Stimulated activated CD8-positive, alpha-beta memory T cell treated with anti-CD3 and anti-CD28 coated beads, Interleukin-12 subunit alpha, Interleukin-12 subunit beta, amount 100 ng/mL, for 1 hour (primary cell): ENCODE measurements at regions not wholly inside any gene's neighbourhood (a gene's known extent, or its start where the extent isn't known, plus 50 kb on each side); places are given as distances from the start of the nearest gene placed in this dataset.

Source experiments
- DNase-seq: peaks from one replicate; pipeline ENCODE4 v3.0.0-alpha.2; 2020; ENCODE audit warnings: low read depth

- no peak for DNase-seq
These were observed 52.1 kb upstream of the TNRC6C start for GRCh38 chr17:77906377-77906871.

GRCh38 chr17:77907497-77908461 lies 50.7 kb upstream of the TNRC6C start:
- no peak for DNase-seq

- DNase-seq, result no peak
These were observed 50.0 kb upstream of the TNRC6C start for GRCh38 chr17:77908501-77908900.
